Ectodermal cell (in vitro differentiated cells): ENCODE measurements at regions not wholly inside any gene's neighbourhood (a gene's known extent, or its start where the extent isn't known, plus 50 kb on each side); places are given as distances from the start of the nearest gene placed in this dataset.

Experiments
- H3K27ac ChIP-seq: 2 replicates; pipeline ENCODE4 v1.7.0; 2013; ENCODE audit warnings: mild to moderate bottlenecking, low read depth, low read length; ENCODE audit not compliant: insufficient read depth, poor library complexity, severe bottlenecking
- H3K27me3 ChIP-seq: 2 replicates; pipeline ENCODE4 v1.7.0; 2013; ENCODE audit warnings: mild to moderate bottlenecking, low read length; ENCODE audit not compliant: insufficient read depth, control insufficient read depth, poor library complexity, severe bottlenecking
- H3K36me3 ChIP-seq: one replicate; pipeline ENCODE4 v1.7.0; 2013; ENCODE audit warnings: low read length; ENCODE audit not compliant: control insufficient read depth, insufficient read depth
- H3K4me1 ChIP-seq: one replicate; pipeline ENCODE4 v1.7.0; 2013; ENCODE audit warnings: low read length; ENCODE audit not compliant: control insufficient read depth, insufficient read depth
- H3K4me3 ChIP-seq: 2 replicates; pipeline ENCODE4 v1.7.0; 2013; ENCODE audit warnings: low read depth, low read length, control low read depth; ENCODE audit not compliant: insufficient read depth
- H3K9me3 ChIP-seq: 2 replicates; pipeline ENCODE4 v1.7.0; 2013; ENCODE audit warnings: mild to moderate bottlenecking, low read length, moderate library complexity; ENCODE audit not compliant: control insufficient read depth
- WGBS, 2 experiments: methylation state at CpG; one replicate each; pipeline ENCODE4 v1.1.7; 2013; ENCODE audit warnings: missing lambda C conversion rate in 2 of 2; 5-methylcytosine and 5-hydroxymethylcytosine counted together

GRCh38 chr22:48084041-48084728 is 1321.7 kb downstream of the TBC1D22A start:
- Histone ChIP-seq H3K27me3 (no peaks in the 10 kb centered on the region), H3K4me1 (peaks cover 5% of the 10 kb centered on the region), H3K36me3 (no peaks in the 10 kb centered on the region), H3K27ac (no peak overlapping the region), H3K4me3 (no peak overlapping the region), H3K9me3 (no peaks in the 10 kb centered on the region)
- 78 to 80% methylated on average over 13 of the region's 13 CpGs for WGBS, 2 experiments

- peaks cover 5% of the 10 kb centered on the region for H3K4me1 ChIP-seq
- 87 to 91% methylated on average over 10 of the region's 10 CpGs for WGBS, 2 experiments
- H3K27ac ChIP-seq = no peak overlapping the region
- H3K9me3 ChIP-seq = no peaks in the 10 kb centered on the region
- H3K36me3 ChIP-seq = no peaks in the 10 kb centered on the region
- H3K4me3 ChIP-seq = no peak overlapping the region
- no peaks in the 10 kb centered on the region for H3K27me3 ChIP-seq
These were observed 1321.1 kb downstream of the TBC1D22A start for GRCh38 chr22:48083502-48083901.

GRCh38 chr22:48082284-48082683 is 1319.8 kb downstream of the TBC1D22A start:
- 90 to 96% methylated on average over 6 of the region's 6 CpGs for WGBS, 2 experiments

GRCh38 chr22:48081281-48081680 is 1318.8 kb downstream of the TBC1D22A start:
- H3K27ac ChIP-seq = no peak overlapping the region
- H3K36me3 ChIP-seq = no peaks in the 10 kb centered on the region
- WGBS, 2 experiments = 90% methylated on average over 16 of the region's 16 CpGs
- H3K4me3 ChIP-seq = no peak overlapping the region
- peaks cover 5% of the 10 kb centered on the region for H3K4me1 ChIP-seq
- no peaks in the 10 kb centered on the region for H3K9me3 ChIP-seq
- no peaks in the 10 kb centered on the region for H3K27me3 ChIP-seq

More at GRCh38 chr22:48082284-48082683, 1319.8 kb downstream of the TBC1D22A start:
- H3K27ac ChIP-seq = no peak overlapping the region
- no peaks in the 10 kb centered on the region for H3K27me3 ChIP-seq
- H3K4me3 ChIP-seq = no peak overlapping the region
- H3K9me3 ChIP-seq = no peaks in the 10 kb centered on the region
- H3K4me1 ChIP-seq = peaks cover 5% of the 10 kb centered on the region
- no peaks in the 10 kb centered on the region for H3K36me3 ChIP-seq

GRCh38 chr22:48080316-48081165 is 1318.1 kb downstream of the TBC1D22A start:
- Histone ChIP-seq H3K27ac (no peak overlapping the region), H3K36me3 (no peaks in the 10 kb centered on the region), H3K4me1 (peaks cover 5% of the 10 kb centered on the region), H3K9me3 (no peaks in the 10 kb centered on the region), H3K27me3 (no peaks in the 10 kb centered on the region), H3K4me3 (no peak overlapping the region)
- 89 to 93% methylated on average over 21 of the region's 21 CpGs for WGBS, 2 experiments

- Histone ChIP-seq H3K36me3 (no peaks in the 10 kb centered on the region), H3K27ac (no peak overlapping the region), H3K4me3 (no peak overlapping the region), H3K4me1 (peaks cover 2% of the 10 kb centered on the region), H3K27me3 (no peaks in the 10 kb centered on the region), H3K9me3 (no peaks in the 10 kb centered on the region)
- 94 to 95% methylated on average over 21 of the region's 21 CpGs for WGBS, 2 experiments
These were observed 1317.2 kb downstream of the TBC1D22A start for GRCh38 chr22:48079505-48080290.

GRCh38 chr22:48078825-48079224 is 1316.4 kb downstream of the TBC1D22A start:
- Histone ChIP-seq H3K36me3 (no peaks in the 10 kb centered on the region), H3K27me3 (no peaks in the 10 kb centered on the region), H3K4me3 (no peak overlapping the region), H3K4me1 (no peaks in the 10 kb centered on the region), H3K27ac (no peak overlapping the region), H3K9me3 (no peaks in the 10 kb centered on the region)
- WGBS, 2 experiments = 92% methylated on average over 5 of the region's 5 CpGs

- Histone ChIP-seq H3K36me3 (no peaks in the 10 kb centered on the region), H3K9me3 (no peaks in the 10 kb centered on the region), H3K4me1 (peaks cover under 1% of the 10 kb centered on the region), H3K4me3 (no peak overlapping the region), H3K27me3 (no peaks in the 10 kb centered on the region), H3K27ac (no peak overlapping the region)
- 93 to 94% methylated on average over 6 of the region's 6 CpGs for WGBS, 2 experiments
These were observed 1315.2 kb downstream of the TBC1D22A start for GRCh38 chr22:48077699-48078098.

GRCh38 chr22:48076008-48076407 is 1313.6 kb downstream of the TBC1D22A start:
- Histone ChIP-seq H3K4me3 (no peak overlapping the region), H3K36me3 (no peaks in the 10 kb centered on the region), H3K4me1 (peaks cover 11% of the 10 kb centered on the region), H3K27ac (no peak overlapping the region), H3K9me3 (no peaks in the 10 kb centered on the region), H3K27me3 (no peaks in the 10 kb centered on the region)
- 82 to 88% methylated on average over 10 of the region's 10 CpGs for WGBS, 2 experiments

- Histone ChIP-seq H3K36me3 (no peaks in the 10 kb centered on the region), H3K4me1 (peaks cover 11% of the 10 kb centered on the region), H3K27me3 (no peaks in the 10 kb centered on the region), H3K4me3 (no peak overlapping the region), H3K27ac (no peak overlapping the region), H3K9me3 (no peaks in the 10 kb centered on the region)
- WGBS, 2 experiments = 92 to 93% methylated on average over 5 of the region's 5 CpGs
These were observed 1313.2 kb downstream of the TBC1D22A start for GRCh38 chr22:48075604-48076003.
